ENCODE measurements at regions not wholly inside any gene's neighbourhood (a gene's known extent, or its start where the extent isn't known, plus 50 kb on each side); places are given as distances from the start of the nearest gene placed in this dataset.

DNA sequence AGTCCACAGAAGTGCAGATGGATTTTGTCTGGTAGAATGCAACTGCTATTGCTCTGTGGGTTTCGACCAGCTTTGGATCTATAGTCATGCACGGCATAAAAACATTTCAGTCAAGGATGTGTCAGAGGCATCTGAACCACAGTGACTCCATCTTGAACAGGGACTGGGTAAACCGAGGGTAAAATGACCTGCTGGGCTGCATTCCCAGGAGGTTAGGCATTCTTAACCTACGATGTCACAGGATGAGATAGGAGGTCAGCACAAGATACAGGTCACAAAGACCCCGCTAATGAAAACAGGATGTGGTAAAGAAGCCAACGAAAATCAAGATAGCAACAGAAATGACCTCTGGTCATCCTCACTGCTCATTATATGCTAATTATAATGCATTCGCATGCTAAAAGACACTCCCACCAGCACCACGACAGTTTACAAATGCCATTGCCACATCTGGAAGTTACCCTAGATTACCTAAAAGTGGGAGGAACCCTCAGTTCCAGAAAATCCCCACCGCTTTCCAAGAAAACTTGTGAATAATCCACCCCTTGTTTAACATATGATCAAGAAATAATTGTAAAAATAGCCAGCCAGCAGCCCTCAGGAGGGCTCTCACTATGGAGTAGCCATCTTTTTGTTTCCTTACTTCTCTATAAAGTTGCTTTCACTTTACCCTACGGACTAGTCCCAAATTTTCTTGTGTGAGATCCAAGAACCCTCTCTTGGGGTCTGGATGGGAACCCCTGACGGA, 50.7 kb upstream of the CPXM2 start (continued):
- no peak for TF ChIP-seq CTBP2 (IDR thresholded peaks at IDR 0.05; ENCODE audit: borderline replicate concordance, insufficient read depth, insufficient read length, low read length)
- no peak for TF ChIP-seq KDM4A (IDR thresholded peaks at IDR 0.05; ENCODE audit: low read depth, low read length, severe bottlenecking)
- no peak for TF ChIP-seq POU5F1 (IDR thresholded peaks at IDR 0.05; ENCODE audit: low read depth, low read length)

Data from H1 (cell line).